SU-DHL-6 (cell line): ENCODE measurements at regions not wholly inside any gene's neighbourhood (a gene's known extent, or its start where the extent isn't known, plus 50 kb on each side); places are given as distances from the start of the nearest gene placed in this dataset.

Source experiments
- H2AFZ ChIP-seq: fragments of 200-600 bp; sonication (generic); 2 replicates; pipeline ENCODE4 v1.6.1; 2014; ENCODE audit warnings: low read depth, mild to moderate bottlenecking, moderate library complexity, mixed read lengths, antibody characterized with exemption, low read length; ENCODE audit not compliant: severe bottlenecking
- H3F3A ChIP-seq: fragments of 200-600 bp; shearing (Covaris generic); 2 replicates; pipeline ENCODE4 v1.6.0; 2016; ENCODE audit warnings: antibody characterized with exemption, mild to moderate bottlenecking; ENCODE audit not compliant: insufficient read depth
- H3K27ac ChIP-seq: fragments of 200-600 bp; sonication (generic); 2 replicates; pipeline ENCODE4 v1.5.1; 2016; ENCODE audit warnings: low read depth, mild to moderate bottlenecking, low read length, moderate library complexity, mixed read lengths
- H3K27me3 ChIP-seq: fragments of 200-600 bp; sonication (generic), shearing (Covaris generic); 2 replicates; pipeline ENCODE4 v1.6.0; 2014; ENCODE audit warnings: mild to moderate bottlenecking, low read length
- H3K36me3 ChIP-seq: fragments of 200-600 bp; sonication (generic); 2 replicates; pipeline ENCODE4 v1.6.1; 2014; ENCODE audit warnings: mild to moderate bottlenecking, low read length, mixed read lengths
- H3K4me2 ChIP-seq: fragments of 300-600, 200-600 bp; shearing (Covaris generic), sonication (generic); 2 replicates; pipeline ENCODE4 v1.6.0; 2014; ENCODE audit warnings: low read length, low read depth, mild to moderate bottlenecking; ENCODE audit not compliant: poor library complexity, severe bottlenecking
- H3K4me3 ChIP-seq: fragments of 200-600 bp; sonication (generic); 2 replicates; pipeline ENCODE4 v1.5.1; 2014; ENCODE audit warnings: antibody characterized with exemption, low read length, mild to moderate bottlenecking, mixed read lengths; ENCODE audit not compliant: insufficient read depth, poor library complexity, severe bottlenecking
- H3K79me2 ChIP-seq: fragments of 200-600 bp; sonication (generic); 2 replicates; pipeline ENCODE4 v1.6.1; 2014; ENCODE audit warnings: mild to moderate bottlenecking, low read length, moderate library complexity; ENCODE audit not compliant: insufficient read depth
- H3K9ac ChIP-seq: fragments of 200-600 bp; sonication (generic); 2 replicates; pipeline ENCODE4 v1.7.0; 2014; ENCODE audit warnings: mild to moderate bottlenecking, low read length
- H3K9me2 ChIP-seq: fragments of 200-600 bp; sonication (generic); replicated peaks from 2 replicates; pipeline ENCODE4 v1.6.1; 2014; ENCODE audit warnings: low read length; ENCODE audit not compliant: insufficient read depth
- H3K9me3 ChIP-seq: fragments of 200-600 bp; sonication (generic); 2 replicates; pipeline ENCODE4 v1.6.1; 2014; ENCODE audit warnings: low read length, mixed read lengths; ENCODE audit not compliant: insufficient read depth
- H4K20me1 ChIP-seq: fragments of 200-600 bp; sonication (generic); 2 replicates; pipeline ENCODE4 v1.6.1; 2014; ENCODE audit warnings: low read depth, mild to moderate bottlenecking, antibody characterized with exemption, low read length, moderate library complexity, mixed read lengths
- CTCF ChIP-seq: fragments of 200-600 bp; sonication (generic); IDR thresholded peaks from one replicate; pipeline ENCODE4 v1.5.1; 2017; ENCODE audit warnings: antibody characterized with exemption, mild to moderate bottlenecking, low read length, moderate library complexity; ENCODE audit not compliant: insufficient read depth, poor library complexity, severe bottlenecking
- EZH2phosphoT487 ChIP-seq: fragments of 200-600 bp; sonication (generic), shearing (Covaris generic); conservative IDR thresholded peaks from 2 replicates; pipeline ENCODE4 v1.6.1; 2018; ENCODE audit warnings: mild to moderate bottlenecking, antibody characterized with exemption, low read length, moderate library complexity, mixed read lengths

GRCh38 chr6:81455641-81456040 is 296.8 kb downstream of the TENT5A start:
- Histone ChIP-seq H2AFZ (no peak overlapping the region), H3F3A (no peaks in the 10 kb centered on the region), H4K20me1 (no peaks in the 10 kb centered on the region), H3K4me2 (no peak overlapping the region), H3K9me2 (no peaks in the 10 kb centered on the region), H3K4me3 (no peak overlapping the region), H3K79me2 (no peaks in the 10 kb centered on the region), H3K27me3 (no peaks in the 10 kb centered on the region), H3K9ac (no peak overlapping the region), H3K9me3 (no peaks in the 10 kb centered on the region), H3K27ac (no peak overlapping the region), H3K36me3 (no peaks in the 10 kb centered on the region)
- no peak for TF ChIP-seq CTCF
- TF ChIP-seq EZH2phosphoT487, result no peak

GRCh38 chr6:81451787-81452186 is 300.7 kb downstream of the TENT5A start:
- Histone ChIP-seq H3K79me2 (no peaks in the 10 kb centered on the region), H4K20me1 (no peaks in the 10 kb centered on the region), H3K27me3 (no peaks in the 10 kb centered on the region), H3F3A (no peaks in the 10 kb centered on the region), H3K9me3 (no peaks in the 10 kb centered on the region), H2AFZ (no peak overlapping the region), H3K36me3 (no peaks in the 10 kb centered on the region), H3K9me2 (no peaks in the 10 kb centered on the region), H3K9ac (no peak overlapping the region), H3K27ac (no peak overlapping the region), H3K4me3 (no peak overlapping the region), H3K4me2 (no peak overlapping the region)
- TF ChIP-seq EZH2phosphoT487 (no peak), CTCF (no peak)

- Histone ChIP-seq H3F3A (no peaks in the 10 kb centered on the region), H3K36me3 (no peaks in the 10 kb centered on the region), H3K9me2 (no peaks in the 10 kb centered on the region), H3K9me3 (no peaks in the 10 kb centered on the region), H3K4me2 (no peak overlapping the region), H3K27me3 (no peaks in the 10 kb centered on the region), H3K27ac (no peak overlapping the region), H3K79me2 (no peaks in the 10 kb centered on the region), H2AFZ (no peak overlapping the region), H3K9ac (no peak overlapping the region), H3K4me3 (no peak overlapping the region), H4K20me1 (no peaks in the 10 kb centered on the region)
- TF ChIP-seq CTCF (no peak), EZH2phosphoT487 (no peak)
These were observed 302.3 kb downstream of the TENT5A start for GRCh38 chr6:81450180-81450579.
